GM03348 (cell line): ENCODE measurements at regions not wholly inside any gene's neighbourhood (a gene's known extent, or its start where the extent isn't known, plus 50 kb on each side); places are given as distances from the start of the nearest gene placed in this dataset.

ENCODE experiments used
- DNase-seq: peaks from one replicate; pipeline ENCODE4 v3.0.0; 2012; ENCODE audit warnings: low spot score

DNA sequence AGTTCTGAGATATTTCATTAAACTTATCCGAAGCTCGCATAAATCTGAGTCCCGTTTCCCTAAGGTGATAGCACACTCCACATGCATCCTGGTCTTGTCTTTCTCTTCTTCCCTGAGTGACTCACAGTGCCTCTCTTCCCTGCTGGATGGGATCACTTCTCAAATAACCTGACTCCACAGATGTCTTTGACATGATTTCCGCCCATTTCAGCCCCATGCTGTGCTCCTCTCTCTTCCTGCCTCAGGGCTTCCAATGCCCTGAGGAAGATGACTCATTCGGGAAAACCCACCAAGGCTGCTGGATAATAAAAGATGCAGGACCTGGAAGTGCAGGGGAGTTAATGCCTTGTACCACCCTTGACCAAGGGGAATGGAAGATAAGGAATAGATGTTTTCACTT lies 441.7 kb upstream of the SOX11 start:
- no peak for DNase-seq

DNA sequence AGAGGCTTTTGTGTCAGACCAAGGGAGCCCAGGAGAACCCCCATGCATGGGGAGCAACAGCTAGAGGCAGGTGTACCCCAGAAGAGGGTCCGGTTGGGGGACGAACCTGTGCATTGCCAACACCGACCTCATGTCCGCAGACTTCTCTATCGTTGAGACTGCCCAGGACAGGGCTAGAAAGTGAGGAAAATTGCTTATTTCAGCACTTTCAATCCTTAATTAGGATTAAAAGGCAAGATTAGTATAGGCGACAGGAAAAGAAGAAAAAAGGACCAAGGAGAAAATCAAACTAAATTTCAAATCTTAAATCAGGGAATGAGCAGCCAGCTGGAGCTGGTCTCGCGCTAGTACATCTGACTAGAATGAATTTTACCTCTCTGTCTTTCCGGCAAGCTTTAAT lies 438.9 kb upstream of the SOX11 start:
- DNase-seq, result no peak

DNA sequence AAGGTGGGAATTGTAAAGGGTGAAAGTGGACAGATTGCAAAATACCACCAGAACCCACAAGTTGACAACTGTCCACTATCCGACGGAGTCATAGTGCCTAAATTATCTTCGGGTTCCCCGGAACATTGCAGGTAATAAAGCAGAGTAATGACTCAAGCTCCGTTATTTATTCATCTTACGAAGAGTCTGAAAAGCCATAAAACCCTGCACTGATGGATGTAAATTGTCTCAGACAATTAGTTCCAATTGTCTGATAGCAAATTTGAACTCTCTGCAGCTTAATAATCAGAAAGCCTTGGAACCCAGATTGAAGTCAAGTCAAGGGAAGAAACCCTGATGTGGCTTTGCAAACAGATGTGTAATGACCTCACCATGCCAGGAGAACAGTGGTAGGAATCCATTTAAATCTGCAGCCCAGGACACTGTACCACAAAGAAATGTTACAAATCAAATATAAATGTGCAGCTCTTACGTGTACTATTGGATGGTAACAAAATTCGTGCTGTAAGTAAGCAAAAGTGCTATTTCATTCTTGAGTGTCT lies 437.3 kb upstream of the SOX11 start:
- no peak for DNase-seq

DNA sequence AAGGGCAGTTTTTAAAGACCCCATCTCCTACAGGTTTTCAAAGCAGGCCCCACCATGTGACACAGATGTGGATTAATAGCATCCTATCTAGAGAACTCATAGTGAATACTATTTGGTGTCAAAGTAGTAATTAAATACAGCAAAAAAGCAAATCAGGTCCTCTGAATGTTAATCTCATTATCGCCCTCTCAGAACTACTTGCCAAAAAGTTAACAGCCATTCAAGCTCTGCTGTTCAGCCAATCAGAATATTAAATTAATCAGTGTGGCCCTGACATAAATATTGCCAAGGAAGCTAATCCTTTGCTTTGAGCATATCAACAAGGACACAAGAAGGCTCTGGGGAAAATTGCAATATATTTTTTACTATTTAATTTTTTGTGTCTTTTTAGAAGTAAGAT lies 428.9 kb upstream of the SOX11 start:
- DNase-seq, result no peak

DNA sequence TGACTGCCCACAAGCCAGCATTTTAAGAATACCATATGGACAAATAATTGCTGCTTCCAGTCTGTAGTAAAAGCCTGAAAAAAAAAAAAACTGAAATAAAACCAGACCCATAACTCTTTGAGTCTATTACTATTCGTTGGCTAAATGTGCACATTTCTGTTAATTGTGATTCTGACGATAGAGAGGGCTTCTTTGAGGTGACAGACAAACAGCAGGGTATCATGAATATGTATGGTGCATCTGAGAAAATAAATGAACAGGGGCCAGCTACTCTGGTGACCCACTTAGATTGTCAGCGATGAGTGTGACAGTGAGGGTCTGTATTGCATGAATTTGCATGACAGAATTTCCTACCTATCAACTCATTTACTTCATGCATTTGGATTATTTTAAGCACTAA lies 427.8 kb upstream of the SOX11 start:
- DNase-seq, result no peak

- DNase-seq, result no peak
Measured at GRCh38 chr2:5285061-5285460, 407.1 kb upstream of the SOX11 start.

GRCh38 chr2:5285872-5286769 lies 406.1 kb upstream of the SOX11 start:
- no peak for DNase-seq

GRCh38 chr2:5287558-5288334 lies 404.4 kb upstream of the SOX11 start:
- DNase-seq, result no peak

DNA sequence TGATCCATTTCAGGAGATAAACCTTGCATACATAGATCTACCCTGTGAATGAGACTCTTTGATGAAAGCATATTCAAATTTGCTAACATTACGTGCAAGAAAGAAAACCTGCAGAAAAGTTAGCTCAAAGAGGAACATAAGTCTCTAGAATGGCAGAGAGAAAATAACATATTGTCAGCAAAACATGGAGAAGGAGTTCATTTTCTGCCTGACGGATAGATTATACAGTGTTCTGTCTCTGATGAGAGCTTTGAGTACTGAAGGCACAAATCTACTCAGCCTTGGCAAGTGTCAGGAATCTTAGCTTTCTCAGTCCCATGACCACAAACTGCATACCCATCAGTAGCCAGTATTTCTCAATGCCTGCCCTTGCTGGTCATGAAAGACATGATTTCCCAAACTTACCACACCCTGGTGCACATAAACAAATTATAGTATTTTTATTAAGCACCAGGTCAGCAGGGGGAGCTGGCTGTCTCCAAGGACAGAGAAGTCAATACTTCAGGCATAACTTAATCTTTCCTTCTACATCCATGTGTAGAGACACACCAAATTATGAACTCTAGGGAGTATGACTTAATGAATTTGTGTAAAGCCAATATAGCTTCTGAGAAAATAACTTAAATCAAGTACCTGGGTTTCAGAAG lies 401.2 kb upstream of the SOX11 start:
- DNase-seq, result no peak

- no peak for DNase-seq
Measured at GRCh38 chr2:5304640-5305039, 387.5 kb upstream of the SOX11 start.

DNA sequence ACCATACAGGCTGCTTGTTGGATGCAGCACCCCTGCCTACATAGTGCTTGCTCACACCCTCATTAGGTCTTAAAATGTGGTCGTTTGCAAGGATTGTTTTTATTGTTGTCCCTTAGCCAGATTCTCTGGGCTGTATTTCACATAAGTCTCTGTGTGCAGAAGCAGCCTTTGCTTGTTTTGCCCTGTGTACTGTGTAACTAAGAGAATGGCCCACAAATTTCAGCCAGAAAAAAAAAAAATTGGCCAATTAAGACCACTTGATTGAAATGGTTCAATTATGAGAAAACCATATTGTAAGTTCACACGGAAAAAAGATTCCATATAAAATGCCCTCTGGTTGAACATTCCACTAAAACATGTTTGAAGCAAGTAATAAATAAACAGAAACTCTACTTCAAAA lies 377.1 kb upstream of the SOX11 start:
- no peak for DNase-seq

DNA sequence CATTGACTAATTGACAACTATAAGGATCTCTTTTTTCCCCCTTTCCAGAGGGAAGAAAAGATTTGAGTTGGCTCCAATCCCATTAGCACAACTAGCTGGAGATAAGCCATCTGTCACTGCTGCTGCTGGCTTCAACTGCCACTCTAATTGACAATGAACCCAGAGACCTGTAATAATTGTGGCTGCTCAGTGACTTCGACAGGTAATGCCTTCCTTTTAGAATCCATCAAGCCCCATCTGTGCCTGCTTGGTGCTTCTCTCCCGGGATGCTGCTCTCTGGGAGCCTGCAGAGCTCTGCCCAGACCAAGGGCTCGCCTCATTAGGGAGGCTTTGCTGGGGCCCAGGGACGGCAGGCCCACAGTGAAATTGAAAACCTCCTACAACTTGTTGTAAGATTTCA lies 376.7 kb upstream of the SOX11 start:
- DNase-seq, result no peak

GRCh38 chr2:5316001-5316490 lies 376.1 kb upstream of the SOX11 start:
- DNase-seq, result no peak

- no peak for DNase-seq
Measured at GRCh38 chr2:5319493-5319892, 372.7 kb upstream of the SOX11 start.

GRCh38 chr2:5322396-5322795 lies 369.8 kb upstream of the SOX11 start:
- DNase-seq, result no peak

GRCh38 chr2:5325523-5325922 lies 366.7 kb upstream of the SOX11 start:
- no peak for DNase-seq

DNA sequence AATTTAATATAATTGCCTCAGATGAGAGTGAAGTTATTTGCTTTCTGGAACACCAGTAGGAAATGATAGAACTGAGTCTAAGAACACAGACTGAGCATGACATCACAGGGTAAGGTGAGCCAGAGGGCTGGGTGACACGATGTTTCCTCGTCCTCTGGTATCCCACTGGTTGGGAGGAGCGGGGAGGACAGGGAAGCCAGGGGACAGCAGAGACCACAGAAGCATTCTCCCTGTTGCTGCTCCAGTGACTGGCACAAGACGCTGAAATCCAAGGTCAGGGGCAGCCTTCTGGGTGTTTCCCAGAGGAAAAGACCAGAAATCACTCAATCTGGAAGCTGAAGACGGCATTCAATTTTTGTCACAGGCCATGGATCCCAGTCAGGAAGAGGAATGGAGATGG lies 363.4 kb upstream of the SOX11 start:
- no peak for DNase-seq

GRCh38 chr2:5329763-5330162 lies 362.4 kb upstream of the SOX11 start:
- DNase-seq, result no peak

GRCh38 chr2:5330961-5331360 lies 361.2 kb upstream of the SOX11 start:
- DNase-seq, result no peak

DNA sequence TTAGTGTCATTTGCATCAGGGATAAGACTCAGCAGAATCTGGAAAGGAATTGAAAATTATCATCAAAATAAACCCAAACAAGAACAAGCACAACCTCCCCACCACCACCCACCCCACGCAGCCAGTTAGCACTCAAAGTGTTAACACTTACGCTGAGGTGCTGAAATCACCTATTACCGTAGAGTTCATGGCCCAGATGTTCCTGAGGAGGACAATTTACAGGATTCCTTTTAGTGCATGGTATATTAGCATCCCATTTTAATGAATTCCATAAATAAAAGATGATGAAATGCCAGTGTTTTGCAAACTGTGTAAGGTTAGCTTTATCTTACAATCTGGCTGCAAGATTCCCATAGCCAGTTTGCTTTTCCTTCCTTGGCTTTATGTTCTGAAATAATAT lies 359.3 kb upstream of the SOX11 start:
- no peak for DNase-seq

DNA sequence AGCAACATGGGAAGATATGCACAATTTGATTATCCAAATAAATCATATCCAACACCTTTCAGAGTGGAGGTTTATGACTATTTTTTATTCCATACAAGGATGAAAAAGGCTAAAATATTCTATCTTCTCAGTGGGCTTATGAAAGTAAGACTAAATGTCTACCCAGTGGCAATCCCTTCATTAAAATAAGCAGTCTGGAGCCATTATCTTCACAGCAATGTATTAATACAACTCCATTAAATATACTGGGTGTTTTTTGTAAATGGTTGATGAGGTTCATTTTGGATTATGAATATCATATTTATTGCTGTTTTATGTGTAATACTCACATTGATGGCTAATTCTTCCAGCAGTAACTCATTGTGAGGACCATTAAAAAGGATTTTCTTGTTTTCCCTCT lies 352.7 kb upstream of the SOX11 start:
- DNase-seq, result no peak

- DNase-seq, result no peak
Measured at GRCh38 chr2:5343785-5344335, 348.3 kb upstream of the SOX11 start.
